Chondrocyte (in vitro differentiated cells): ENCODE measurements at regions not wholly inside any gene's neighbourhood (a gene's known extent, or its start where the extent isn't known, plus 50 kb on each side); places are given as distances from the start of the nearest gene placed in this dataset.

Experiments used
- DNase-seq: peaks from one replicate; pipeline ENCODE4 v3.0.0; 2021; ENCODE audit warnings: mixed read lengths, low spot score
- H3K27ac Mint-ChIP-seq: one replicate; pipeline ENCODE4 v1.8.0; 2021; ENCODE audit warnings: mild to moderate bottlenecking, moderate library complexity, mixed read lengths; ENCODE audit not compliant: unreplicated experiment
- H3K27me3 Mint-ChIP-seq: 2 replicates; pipeline ENCODE4 v1.8.0; 2021; ENCODE audit warnings: low read depth, mixed read lengths
- H3K36me3 Mint-ChIP-seq: 2 replicates; pipeline ENCODE4 v1.8.0; 2021; ENCODE audit warnings: low read depth, mixed read lengths
- H3K4me1 Mint-ChIP-seq: 2 replicates; pipeline ENCODE4 v1.8.0; 2021; ENCODE audit warnings: low read depth, mild to moderate bottlenecking, mixed read lengths
- H3K4me3 Mint-ChIP-seq: one replicate; pipeline ENCODE4 v1.8.0; 2021; ENCODE audit warnings: mild to moderate bottlenecking, moderate library complexity, mixed read lengths; ENCODE audit not compliant: unreplicated experiment
- H3K9me3 Mint-ChIP-seq: 2 replicates; pipeline ENCODE4 v1.8.0; 2021; ENCODE audit warnings: low read depth, mixed read lengths
- CTCF ChIP-seq: fragments of 200-600 bp; sonication (generic); IDR thresholded peaks from 2 replicates; pipeline ENCODE4 v1.5.0; 2021; ENCODE audit warnings: antibody characterized with exemption, mild to moderate bottlenecking, moderate library complexity

- Mint-ChIP-seq H3K36me3 (no peaks in the 10 kb centered on the region), H3K4me1 (peaks cover 9% of the 10 kb centered on the region), H3K27me3 (no peaks in the 10 kb centered on the region), H3K27ac (no peak overlapping the region), H3K9me3 (no peaks in the 10 kb centered on the region), H3K4me3 (no peak overlapping the region)
- TF ChIP-seq CTCF, result no peak
- DNase-seq, result no peak
Measured at GRCh38 chr10:8993864-8994263, 939.4 kb downstream of the GATA3 start.

DNA sequence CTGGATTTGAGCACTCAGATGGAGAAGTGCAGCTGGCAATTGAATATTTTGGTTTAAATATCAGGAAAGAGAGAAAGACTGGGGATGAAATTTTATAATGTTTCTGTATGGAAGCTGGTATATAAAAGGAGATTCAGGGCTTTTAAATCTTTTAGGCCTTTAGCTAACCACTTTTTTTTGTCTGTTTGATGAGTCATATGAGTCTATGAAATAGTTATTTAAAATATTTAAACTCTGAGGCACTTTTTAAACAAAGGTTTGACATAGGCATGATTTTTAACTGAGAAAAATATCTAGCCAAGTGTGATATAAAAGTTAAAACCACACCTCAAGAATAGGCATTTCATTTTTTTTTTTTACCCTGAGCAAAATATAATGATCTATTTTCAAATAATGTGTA is 944.3 kb downstream of the GATA3 start:
- Mint-ChIP-seq H3K4me3 (no peak overlapping the region), H3K36me3 (no peaks in the 10 kb centered on the region), H3K9me3 (no peaks in the 10 kb centered on the region), H3K4me1 (peaks cover 12% of the 10 kb centered on the region), H3K27ac (no peak overlapping the region), H3K27me3 (no peaks in the 10 kb centered on the region)
- TF ChIP-seq CTCF, result no peak
- DNase-seq, result no peak

DNA sequence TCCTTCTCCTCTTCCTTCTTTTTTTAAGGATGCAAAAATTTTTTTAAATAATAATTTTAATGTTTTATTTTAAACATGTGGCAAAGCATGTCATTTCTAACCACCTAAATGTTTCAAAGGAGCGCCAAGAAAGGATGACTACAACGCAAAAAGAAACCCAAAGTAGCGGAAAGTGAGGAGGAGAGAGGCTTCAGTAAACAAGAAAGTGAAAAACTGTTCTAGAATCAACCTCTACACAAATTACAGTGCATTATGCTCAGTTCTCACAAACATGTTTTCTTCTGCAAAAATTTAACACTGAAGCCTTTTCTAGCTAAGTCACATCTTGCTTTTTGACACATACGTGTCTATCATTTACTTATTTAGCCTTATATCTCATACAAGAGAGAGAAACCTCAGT is 948.6 kb downstream of the GATA3 start:
- no peak for DNase-seq
- Mint-ChIP-seq H3K27me3 (no peaks in the 10 kb centered on the region), H3K4me3 (no peak overlapping the region), H3K36me3 (no peaks in the 10 kb centered on the region), H3K9me3 (no peaks in the 10 kb centered on the region), H3K4me1 (peaks cover 9% of the 10 kb centered on the region), H3K27ac (no peak overlapping the region)
- no peak for TF ChIP-seq CTCF

DNA sequence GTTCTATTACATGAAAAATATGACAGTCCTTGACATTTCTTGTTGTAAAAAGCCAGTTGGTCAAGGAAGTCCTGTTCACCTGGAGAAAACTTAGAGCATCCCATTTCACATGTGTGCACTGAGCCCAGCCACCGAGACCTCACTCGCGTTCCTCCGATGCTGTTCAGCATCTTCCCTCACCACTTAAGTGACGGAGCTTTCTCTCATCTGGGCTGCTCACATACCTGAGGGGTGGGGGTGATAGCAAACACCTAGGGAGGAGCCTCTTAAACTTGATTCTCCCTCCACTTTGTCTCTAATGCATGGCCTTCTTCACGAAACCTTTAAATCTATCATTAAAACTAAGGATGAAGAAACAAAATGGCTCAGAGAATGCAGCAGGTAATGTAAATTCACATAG is 950.2 kb downstream of the GATA3 start:
- Mint-ChIP-seq H3K27me3 (no peaks in the 10 kb centered on the region), H3K27ac (no peak overlapping the region), H3K9me3 (peaks cover 3% of the 10 kb centered on the region), H3K4me3 (no peak overlapping the region), H3K36me3 (no peaks in the 10 kb centered on the region), H3K4me1 (no peaks in the 10 kb centered on the region)
- no peak for DNase-seq
- TF ChIP-seq CTCF, result no peak

DNA sequence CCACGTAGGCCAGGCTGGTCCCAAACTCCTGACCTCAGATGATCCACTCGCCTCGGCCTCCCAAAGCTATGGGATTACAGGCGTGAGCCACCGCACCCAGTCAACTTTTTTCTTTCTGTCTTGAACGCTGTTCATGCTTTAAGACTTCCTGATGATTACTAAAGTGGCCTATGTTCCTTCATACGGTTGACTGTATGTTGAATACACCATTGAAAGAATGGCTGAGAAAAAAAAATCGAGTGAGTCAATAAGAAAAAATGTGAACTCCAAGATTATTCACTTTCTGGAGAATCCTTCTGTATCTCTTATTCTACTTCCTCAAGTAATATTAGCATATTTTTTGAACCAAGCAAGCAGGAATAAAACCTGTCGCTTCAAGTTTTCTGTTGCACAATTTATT is 955.0 kb downstream of the GATA3 start:
- H3K27ac Mint-ChIP-seq, result no peak overlapping the region
- H3K36me3 Mint-ChIP-seq, result no peaks in the 10 kb centered on the region
- no peaks in the 10 kb centered on the region for H3K27me3 Mint-ChIP-seq
- peaks cover 3% of the 10 kb centered on the region for H3K9me3 Mint-ChIP-seq
- no peak for TF ChIP-seq CTCF
- peaks cover 17% of the 10 kb centered on the region for H3K4me1 Mint-ChIP-seq
- H3K4me3 Mint-ChIP-seq, result no peak overlapping the region
- no peak for DNase-seq
